ENCODE measurements at regions not wholly inside any gene's neighbourhood (a gene's known extent, or its start where the extent isn't known, plus 50 kb on each side); places are given as distances from the start of the nearest gene placed in this dataset.

GRCh38 chr4:85372966-85373365 lies 102.0 kb upstream of the ARHGAP24 start:
- intact Hi-C loops (cut with DNase I; ENCODE audit: low total_unique reads) = no loop called here
- Histone ChIP-seq H3K36me3 (no peaks in the 10 kb centered on the region), H3K4me3 (no peak overlapping the region), H3K4me1 (no peaks in the 10 kb centered on the region), H3K27me3 (no peaks in the 10 kb centered on the region), H3K27ac (no peak overlapping the region), H3K9me3 (no peaks in the 10 kb centered on the region)
- in situ Hi-C loops (cut with MboI; ENCODE audit: low pct_ligation_motif_present in 1 of 4, low pct_unique_long_range_greater_than_20kb in 1 of 4, low sequenced_read_pairs in 3 of 4) = no loop called here
- WGBS, 2 donors (ENCODE audit: low coverage in 1 of 2) = 89 to 90% methylated on average over 4 of the region's 4 CpGs
- TF ChIP-seq EP300 (IDR thresholded peaks at IDR 0.05; ENCODE audit: low read depth) (no peak), POLR2AphosphoS5 (IDR thresholded peaks at IDR 0.05) (no peak), CTCF (IDR thresholded peaks at IDR 0.05) (no peak)
- DNase-seq = no peak

GRCh38 chr4:85376285-85376684 lies 98.7 kb upstream of the ARHGAP24 start:
- Histone ChIP-seq H3K4me1 (no peaks in the 10 kb centered on the region), H3K4me3 (no peak overlapping the region), H3K27ac (no peak overlapping the region), H3K9me3 (no peaks in the 10 kb centered on the region), H3K36me3 (no peaks in the 10 kb centered on the region), H3K27me3 (no peaks in the 10 kb centered on the region)
- intact Hi-C loops (cut with DNase I; ENCODE audit: low total_unique reads) (no loop called here), in situ Hi-C loops (cut with MboI; ENCODE audit: low pct_ligation_motif_present in 1 of 4, low pct_unique_long_range_greater_than_20kb in 1 of 4, low sequenced_read_pairs in 3 of 4) (no loop called here)
- WGBS, 2 donors (ENCODE audit: low coverage in 1 of 2) = 72 to 91% methylated on average over 3 of the region's 3 CpGs
- DNase-seq = no peak
- TF ChIP-seq POLR2AphosphoS5 (IDR thresholded peaks at IDR 0.05) (no peak), CTCF (IDR thresholded peaks at IDR 0.05) (no peak), EP300 (IDR thresholded peaks at IDR 0.05; ENCODE audit: low read depth) (no peak), POLR2A (IDR thresholded peaks at IDR 0.05) (no peak)

GRCh38 chr4:85381968-85382367 lies 93.0 kb upstream of the ARHGAP24 start:
- DNase-seq = no peak
- Histone ChIP-seq H3K9me3 (no peaks in the 10 kb centered on the region), H3K36me3 (no peaks in the 10 kb centered on the region), H3K4me3 (no peak overlapping the region), H3K4me1 (no peaks in the 10 kb centered on the region), H3K27ac (no peak overlapping the region), H3K27me3 (no peaks in the 10 kb centered on the region)
- intact Hi-C loops (cut with DNase I; ENCODE audit: low total_unique reads) = no loop called here
- 90 to 95% methylated on average over 4 of the region's 4 CpGs for WGBS, 2 donors (ENCODE audit: low coverage in 1 of 2)
- no peak for TF ChIP-seq POLR2A (IDR thresholded peaks at IDR 0.05)
- no peak for TF ChIP-seq CTCF (IDR thresholded peaks at IDR 0.05)
- in situ Hi-C loops (cut with MboI; ENCODE audit: low pct_ligation_motif_present in 1 of 4, low pct_unique_long_range_greater_than_20kb in 1 of 4, low sequenced_read_pairs in 3 of 4) = no loop called here

- 58 to 85% methylated on average over 1 of the region's 1 CpG for WGBS, 2 donors (ENCODE audit: low coverage in 1 of 2)
- no peaks in the 10 kb centered on the region for H3K9me3 ChIP-seq
- TF ChIP-seq POLR2A (IDR thresholded peaks at IDR 0.05) (no peak), CTCF (IDR thresholded peaks at IDR 0.05) (no peak), EP300 (IDR thresholded peaks at IDR 0.05; ENCODE audit: low read depth) (no peak), POLR2AphosphoS5 (IDR thresholded peaks at IDR 0.05) (no peak)
- H3K4me1 ChIP-seq = no peaks in the 10 kb centered on the region
- no peak overlapping the region for H3K4me3 ChIP-seq
- intact Hi-C loops (cut with DNase I; ENCODE audit: low total_unique reads) (no loop called here), in situ Hi-C loops (cut with MboI; ENCODE audit: low pct_ligation_motif_present in 1 of 4, low pct_unique_long_range_greater_than_20kb in 1 of 4, low sequenced_read_pairs in 3 of 4) (no loop called here)
- no peaks in the 10 kb centered on the region for H3K27me3 ChIP-seq
- H3K36me3 ChIP-seq = no peaks in the 10 kb centered on the region
- H3K27ac ChIP-seq = no peak overlapping the region
- no peak for DNase-seq
These were observed 83.9 kb upstream of the ARHGAP24 start for GRCh38 chr4:85391071-85391470.
